Hepatocyte (in vitro differentiated cells): ENCODE measurements at regions not wholly inside any gene's neighbourhood (a gene's known extent, or its start where the extent isn't known, plus 50 kb on each side); places are given as distances from the start of the nearest gene placed in this dataset.

ENCODE experiments used
- DNase-seq: peaks from one replicate; pipeline ENCODE4 v3.0.0-alpha.2; 2016; ENCODE audit warnings: low spot score
- H2AFZ ChIP-seq: fragments of 200-600 bp; sonication (generic); 2 replicates; pipeline ENCODE4 v1.6.0; 2016; ENCODE audit warnings: antibody characterized with exemption, mild to moderate bottlenecking
- H3K27ac ChIP-seq: fragments of 200-600 bp; sonication (generic); 2 replicates; pipeline ENCODE4 v1.5.1; 2016; ENCODE audit warnings: mild to moderate bottlenecking
- H3K27me3 ChIP-seq: fragments of 200-600 bp; sonication (generic); 2 replicates; pipeline ENCODE4 v1.6.1; 2016
- H3K36me3 ChIP-seq: fragments of 200-600 bp; sonication (generic); replicated peaks from 2 replicates; pipeline ENCODE4 v1.5.1; 2016; ENCODE audit warnings: low read depth; ENCODE audit not compliant: insufficient read depth
- H3K4me1 ChIP-seq: fragments of 200-600 bp; sonication (generic); 2 replicates; pipeline ENCODE4 v1.5.1; 2016; ENCODE audit warnings: mild to moderate bottlenecking, moderate library complexity; ENCODE audit not compliant: insufficient read depth
- H3K4me2 ChIP-seq: fragments of 200-600 bp; sonication (generic); 2 replicates; pipeline ENCODE4 v1.6.0; 2016
- H3K4me3 ChIP-seq: fragments of 200-600 bp; sonication (generic); 2 replicates; pipeline ENCODE4 v1.5.1; 2016; ENCODE audit warnings: mild to moderate bottlenecking
- H3K79me2 ChIP-seq: fragments of 200-600 bp; sonication (generic); 2 replicates; pipeline ENCODE4 v1.6.0; 2017; ENCODE audit warnings: mild to moderate bottlenecking
- H3K9me2 ChIP-seq: fragments of 200-600 bp; sonication (generic); replicated peaks from 2 replicates; pipeline ENCODE4 v1.6.0; 2017; ENCODE audit warnings: mild to moderate bottlenecking; ENCODE audit not compliant: insufficient read depth
- H3K9me3 ChIP-seq: fragments of 200-600 bp; sonication (generic); 2 replicates; pipeline ENCODE4 v1.5.1; 2016; ENCODE audit warnings: low read depth, mild to moderate bottlenecking
- H4K20me1 ChIP-seq: fragments of 200-600 bp; sonication (generic); 2 replicates; pipeline ENCODE4 v1.6.0; 2016; ENCODE audit warnings: mild to moderate bottlenecking; ENCODE audit not compliant: insufficient read depth, poor library complexity, severe bottlenecking
- EZH2 ChIP-seq: fragments of 200-600 bp; sonication (generic); IDR thresholded peaks from 2 replicates; pipeline ENCODE4 v1.6.1; 2016; ENCODE audit warnings: antibody characterized with exemption, mild to moderate bottlenecking, borderline replicate concordance
- EZH2phosphoT487 ChIP-seq: fragments of 200-600 bp; sonication (generic); IDR thresholded peaks from one replicate; pipeline ENCODE4 v1.6.1; 2018; ENCODE audit warnings: antibody characterized with exemption, mild to moderate bottlenecking, low read depth, moderate library complexity; ENCODE audit not compliant: unreplicated experiment, severe bottlenecking
- WGBS: methylation state at CpG from one replicate; pipeline ENCODE4 v1.1.6; 2016; ENCODE audit warnings: low lambda C conversion rate; ENCODE audit errors: missing lambda C conversion rate; 5-methylcytosine and 5-hydroxymethylcytosine counted together
- TF ChIP-seq, protein P1 (sequence below): fragments of 200-600 bp; sonication (generic); IDR thresholded peaks from 2 replicates; pipeline ENCODE4 v1.5.1; 2016; ENCODE audit warnings: antibody characterized with exemption, mild to moderate bottlenecking; ENCODE audit not compliant: poor library complexity

DNA sequence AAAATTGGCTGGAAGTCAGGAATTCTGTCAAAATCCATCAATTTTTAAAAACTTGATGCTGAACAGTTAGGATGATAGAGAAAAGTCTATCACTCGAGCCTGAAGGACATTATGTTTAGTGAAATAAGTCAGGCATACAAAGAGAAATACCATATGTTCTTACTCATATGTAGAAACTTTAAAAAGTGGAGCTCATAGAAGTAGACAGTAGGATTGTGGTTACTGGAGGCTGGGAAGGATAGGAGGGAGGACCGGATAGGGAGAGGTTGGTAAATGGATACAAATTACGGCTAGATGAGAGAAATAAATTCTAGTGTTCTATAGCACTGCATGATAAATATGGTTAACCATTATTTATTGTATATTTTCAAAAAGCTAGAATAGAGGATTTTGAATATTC lies 389.5 kb upstream of the RASGRP1 start:
- H3K79me2 ChIP-seq: no peaks in the 10 kb centered on the region
- H3K9me2 ChIP-seq: no peaks in the 10 kb centered on the region
- H2AFZ ChIP-seq: no peak overlapping the region
- 90% methylated on average over 3 of the region's 3 CpGs for WGBS
- no peaks in the 10 kb centered on the region for H3K36me3 ChIP-seq
- no peak for DNase-seq
- no peak overlapping the region for H3K4me3 ChIP-seq
- H3K27me3 ChIP-seq: no peaks in the 10 kb centered on the region
- no peak overlapping the region for H3K4me2 ChIP-seq
- H3K27ac ChIP-seq: no peak overlapping the region
- H3K9me3 ChIP-seq: no peaks in the 10 kb centered on the region
- no peaks in the 10 kb centered on the region for H3K4me1 ChIP-seq
- no peak for TF ChIP-seq EZH2phosphoT487
- TF ChIP-seq, protein P1, sequence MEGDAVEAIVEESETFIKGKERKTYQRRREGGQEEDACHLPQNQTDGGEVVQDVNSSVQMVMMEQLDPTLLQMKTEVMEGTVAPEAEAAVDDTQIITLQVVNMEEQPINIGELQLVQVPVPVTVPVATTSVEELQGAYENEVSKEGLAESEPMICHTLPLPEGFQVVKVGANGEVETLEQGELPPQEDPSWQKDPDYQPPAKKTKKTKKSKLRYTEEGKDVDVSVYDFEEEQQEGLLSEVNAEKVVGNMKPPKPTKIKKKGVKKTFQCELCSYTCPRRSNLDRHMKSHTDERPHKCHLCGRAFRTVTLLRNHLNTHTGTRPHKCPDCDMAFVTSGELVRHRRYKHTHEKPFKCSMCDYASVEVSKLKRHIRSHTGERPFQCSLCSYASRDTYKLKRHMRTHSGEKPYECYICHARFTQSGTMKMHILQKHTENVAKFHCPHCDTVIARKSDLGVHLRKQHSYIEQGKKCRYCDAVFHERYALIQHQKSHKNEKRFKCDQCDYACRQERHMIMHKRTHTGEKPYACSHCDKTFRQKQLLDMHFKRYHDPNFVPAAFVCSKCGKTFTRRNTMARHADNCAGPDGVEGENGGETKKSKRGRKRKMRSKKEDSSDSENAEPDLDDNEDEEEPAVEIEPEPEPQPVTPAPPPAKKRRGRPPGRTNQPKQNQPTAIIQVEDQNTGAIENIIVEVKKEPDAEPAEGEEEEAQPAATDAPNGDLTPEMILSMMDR: no peak
- no peak for TF ChIP-seq EZH2
- no peaks in the 10 kb centered on the region for H4K20me1 ChIP-seq

DNA sequence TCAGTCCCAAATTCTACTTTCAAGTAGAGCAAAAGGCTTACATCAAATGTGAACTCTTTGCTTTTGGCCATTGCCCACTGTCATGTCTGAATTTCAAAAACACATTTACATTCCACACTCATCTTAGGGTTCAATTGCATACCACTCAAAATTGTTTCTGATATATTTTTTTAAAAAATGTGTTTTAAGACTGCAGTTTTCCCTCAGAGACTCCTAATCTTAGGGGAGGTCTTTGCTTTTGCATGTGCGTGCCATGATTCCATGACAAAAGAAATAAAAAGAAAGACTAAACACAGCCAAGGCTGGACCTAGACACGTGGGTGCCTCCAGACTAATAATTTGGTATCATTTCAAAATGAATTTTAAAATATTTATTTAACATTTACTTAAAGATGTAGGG lies 396.8 kb upstream of the RASGRP1 start:
- H3K4me1 ChIP-seq: no peaks in the 10 kb centered on the region
- no peak overlapping the region for H3K4me2 ChIP-seq
- H3K4me3 ChIP-seq: no peak overlapping the region
- DNase-seq: no peak
- H3K27ac ChIP-seq: no peak overlapping the region
- no peaks in the 10 kb centered on the region for H3K36me3 ChIP-seq
- no peaks in the 10 kb centered on the region for H3K79me2 ChIP-seq
- no peaks in the 10 kb centered on the region for H4K20me1 ChIP-seq
- TF ChIP-seq, protein P1: no peak
- TF ChIP-seq EZH2phosphoT487 (no peak), EZH2 (no peak)
- no peak overlapping the region for H2AFZ ChIP-seq
- no peaks in the 10 kb centered on the region for H3K9me3 ChIP-seq
- no peaks in the 10 kb centered on the region for H3K27me3 ChIP-seq
- H3K9me2 ChIP-seq: no peaks in the 10 kb centered on the region
- 74% methylated on average over 2 of the region's 2 CpGs for WGBS

DNA sequence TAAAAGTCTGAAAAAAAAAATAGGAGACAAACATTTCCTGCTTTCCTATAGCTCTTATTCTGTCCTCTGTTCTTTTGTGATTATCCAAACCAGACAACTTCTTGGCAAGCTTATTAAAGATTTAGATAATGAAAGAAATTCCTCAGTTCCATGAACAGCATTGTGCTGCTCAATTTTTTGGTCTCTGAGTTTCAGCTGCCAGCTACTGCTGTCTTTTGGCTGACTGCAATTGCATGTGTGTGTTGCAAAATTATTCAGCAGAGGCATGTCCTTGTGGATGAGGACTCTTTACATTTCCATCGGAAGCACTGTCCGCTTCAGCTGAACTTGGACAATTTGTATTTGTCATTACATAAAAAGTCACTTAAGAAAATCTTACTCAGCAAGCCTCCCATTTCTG lies 397.3 kb upstream of the RASGRP1 start:
- Histone ChIP-seq H3K27ac (no peak overlapping the region), H3K4me3 (no peak overlapping the region), H3K27me3 (no peaks in the 10 kb centered on the region), H2AFZ (no peak overlapping the region), H3K9me3 (no peaks in the 10 kb centered on the region), H3K4me2 (no peak overlapping the region), H3K9me2 (no peaks in the 10 kb centered on the region), H3K4me1 (no peaks in the 10 kb centered on the region), H3K79me2 (no peaks in the 10 kb centered on the region), H3K36me3 (no peaks in the 10 kb centered on the region), H4K20me1 (no peaks in the 10 kb centered on the region)
- TF ChIP-seq EZH2 (no peak), EZH2phosphoT487 (no peak)
- TF ChIP-seq, protein P1: no peak
- WGBS: 80% methylated on average over 2 of the region's 2 CpGs
- DNase-seq: no peak

DNA sequence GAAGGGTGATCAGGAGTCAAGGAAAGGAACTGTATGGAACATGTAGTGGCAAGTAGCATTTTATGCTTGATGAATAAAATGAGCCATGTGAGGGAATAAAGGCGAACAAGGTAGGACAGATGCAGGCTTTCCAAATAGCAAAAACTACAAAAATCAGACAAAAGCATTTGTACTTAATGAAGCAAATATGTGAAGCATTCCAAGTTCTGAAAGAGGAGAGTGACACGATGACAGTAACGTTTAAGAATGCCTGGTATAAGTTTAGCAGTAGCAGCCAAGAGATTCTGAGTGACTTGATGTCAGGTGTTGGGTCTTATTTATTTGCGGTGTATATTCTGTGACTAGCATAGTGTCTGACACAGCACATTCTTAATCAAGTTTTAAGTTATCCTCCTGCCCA lies 408.2 kb upstream of the RASGRP1 start:
- Histone ChIP-seq H3K27ac (no peak overlapping the region), H2AFZ (no peak overlapping the region), H3K4me2 (no peak overlapping the region), H3K9me3 (no peaks in the 10 kb centered on the region), H3K79me2 (no peaks in the 10 kb centered on the region), H3K27me3 (no peaks in the 10 kb centered on the region), H3K9me2 (no peaks in the 10 kb centered on the region), H4K20me1 (no peaks in the 10 kb centered on the region), H3K4me3 (no peak overlapping the region), H3K36me3 (no peaks in the 10 kb centered on the region), H3K4me1 (no peaks in the 10 kb centered on the region)
- no peak for DNase-seq
- TF ChIP-seq, protein P1: no peak
- TF ChIP-seq EZH2phosphoT487 (no peak), EZH2 (no peak)
- WGBS: 92% methylated on average over 4 of the region's 4 CpGs
